Keratinocyte (primary cell): ENCODE measurements at regions not wholly inside any gene's neighbourhood (a gene's known extent, or its start where the extent isn't known, plus 50 kb on each side); places are given as distances from the start of the nearest gene placed in this dataset.

Experiments
- CTCF ChIP-seq, 3 experiments: IDR thresholded peaks in 1 of 3; conservative IDR thresholded peaks in 1 of 3; optimal IDR thresholded peaks in 1 of 3; 2 replicates in 2 of 3; 3 replicates in 1 of 3; pipeline versions ENCODE3 to v1.5.1; 2011; ENCODE audit warnings: low read length in 3 of 3, mild to moderate bottlenecking in 3 of 3, moderate library complexity in 2 of 3, control low read depth in 1 of 3, inconsistent platforms in 1 of 3; ENCODE audit not compliant: insufficient read depth in 2 of 3; ENCODE audit errors: extremely low read depth in 1 of 3
- EZH2 ChIP-seq: IDR thresholded peaks from one replicate; pipeline ENCODE4 v1.6.1; 2012; ENCODE audit warnings: inconsistent platforms, mild to moderate bottlenecking, low read length, moderate library complexity

- TF ChIP-seq CTCF (optimal IDR thresholded peaks at IDR 0.05 in 1 of 3, IDR thresholded peaks at IDR 0.05 in 1 of 3, conservative IDR thresholded peaks at IDR 0.05 in 1 of 3; ENCODE audit: extremely low read depth in 1 of 3, insufficient read depth in 2 of 3, low read length in 3 of 3), result no peak
- no peak for TF ChIP-seq EZH2
Observed at GRCh38 chr18:33821503-33821902, 243.5 kb downstream of the ASXL3 start.
